Lower leg skin (tissue), 4 donors: ENCODE measurements at regions not wholly inside any gene's neighbourhood (a gene's known extent, or its start where the extent isn't known, plus 50 kb on each side); places are given as distances from the start of the nearest gene placed in this dataset.
"Not testable (repeated sequence)": the region's sequence is repeated elsewhere in the genome, so short reads cannot be mapped to it uniquely, and the experiment has no call there.

ENCODE experiments used
- DNase-seq, 2 donors: peaks; one replicate each; pipeline ENCODE4 v3.0.0-alpha.2; 2019; ENCODE audit warnings: low spot score in 2 of 2
- H3K4me3 ChIP-seq: fragments of 200-600 bp; sonication (generic); 2 replicates; pipeline ENCODE4 v1.5.1; 2017; ENCODE audit warnings: mild to moderate bottlenecking, low read depth; ENCODE audit not compliant: poor library complexity, severe bottlenecking
- POLR2A ChIP-seq, 2 donors: fragments of 450-650 bp; IDR thresholded peaks; one replicate each; pipeline ENCODE4 v1.6.1; 2016 to 2017; ENCODE audit warnings: antibody characterized with exemption in 2 of 2, mild to moderate bottlenecking in 1 of 2, moderate library complexity in 1 of 2
- WGBS, 2 donors: methylation state at CpG; one replicate each; pipeline ENCODE4 v1.1.5; 2018; 5-methylcytosine and 5-hydroxymethylcytosine counted together
- intact Hi-C: fragments of 100-400 bp; cut with DNase I; formaldehyde crosslinking; loops from one replicate; pipeline ENCODE4 v1.15.0; 2023; ENCODE audit warnings: low total_unique reads
- TF ChIP-seq, protein P1 (sequence below), 3 donors: fragments of 450-650 bp; IDR thresholded peaks; one replicate each; pipeline ENCODE4 v1.5.1; 2016; ENCODE audit warnings: antibody characterized with exemption in 3 of 3, mild to moderate bottlenecking in 3 of 3, moderate library complexity in 2 of 3

- DNase-seq, result no peak
- TF ChIP-seq POLR2A (IDR thresholded peaks at IDR 0.05), result no peak
- TF ChIP-seq, protein P1, sequence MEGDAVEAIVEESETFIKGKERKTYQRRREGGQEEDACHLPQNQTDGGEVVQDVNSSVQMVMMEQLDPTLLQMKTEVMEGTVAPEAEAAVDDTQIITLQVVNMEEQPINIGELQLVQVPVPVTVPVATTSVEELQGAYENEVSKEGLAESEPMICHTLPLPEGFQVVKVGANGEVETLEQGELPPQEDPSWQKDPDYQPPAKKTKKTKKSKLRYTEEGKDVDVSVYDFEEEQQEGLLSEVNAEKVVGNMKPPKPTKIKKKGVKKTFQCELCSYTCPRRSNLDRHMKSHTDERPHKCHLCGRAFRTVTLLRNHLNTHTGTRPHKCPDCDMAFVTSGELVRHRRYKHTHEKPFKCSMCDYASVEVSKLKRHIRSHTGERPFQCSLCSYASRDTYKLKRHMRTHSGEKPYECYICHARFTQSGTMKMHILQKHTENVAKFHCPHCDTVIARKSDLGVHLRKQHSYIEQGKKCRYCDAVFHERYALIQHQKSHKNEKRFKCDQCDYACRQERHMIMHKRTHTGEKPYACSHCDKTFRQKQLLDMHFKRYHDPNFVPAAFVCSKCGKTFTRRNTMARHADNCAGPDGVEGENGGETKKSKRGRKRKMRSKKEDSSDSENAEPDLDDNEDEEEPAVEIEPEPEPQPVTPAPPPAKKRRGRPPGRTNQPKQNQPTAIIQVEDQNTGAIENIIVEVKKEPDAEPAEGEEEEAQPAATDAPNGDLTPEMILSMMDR (IDR thresholded peaks at IDR 0.05), result no peak
- no peak overlapping the region for H3K4me3 ChIP-seq
- intact Hi-C loops, result no loop called here
Observed at GRCh38 chr6:141088171-141088570, 1044.6 kb upstream of the GJE1 start.

DNA sequence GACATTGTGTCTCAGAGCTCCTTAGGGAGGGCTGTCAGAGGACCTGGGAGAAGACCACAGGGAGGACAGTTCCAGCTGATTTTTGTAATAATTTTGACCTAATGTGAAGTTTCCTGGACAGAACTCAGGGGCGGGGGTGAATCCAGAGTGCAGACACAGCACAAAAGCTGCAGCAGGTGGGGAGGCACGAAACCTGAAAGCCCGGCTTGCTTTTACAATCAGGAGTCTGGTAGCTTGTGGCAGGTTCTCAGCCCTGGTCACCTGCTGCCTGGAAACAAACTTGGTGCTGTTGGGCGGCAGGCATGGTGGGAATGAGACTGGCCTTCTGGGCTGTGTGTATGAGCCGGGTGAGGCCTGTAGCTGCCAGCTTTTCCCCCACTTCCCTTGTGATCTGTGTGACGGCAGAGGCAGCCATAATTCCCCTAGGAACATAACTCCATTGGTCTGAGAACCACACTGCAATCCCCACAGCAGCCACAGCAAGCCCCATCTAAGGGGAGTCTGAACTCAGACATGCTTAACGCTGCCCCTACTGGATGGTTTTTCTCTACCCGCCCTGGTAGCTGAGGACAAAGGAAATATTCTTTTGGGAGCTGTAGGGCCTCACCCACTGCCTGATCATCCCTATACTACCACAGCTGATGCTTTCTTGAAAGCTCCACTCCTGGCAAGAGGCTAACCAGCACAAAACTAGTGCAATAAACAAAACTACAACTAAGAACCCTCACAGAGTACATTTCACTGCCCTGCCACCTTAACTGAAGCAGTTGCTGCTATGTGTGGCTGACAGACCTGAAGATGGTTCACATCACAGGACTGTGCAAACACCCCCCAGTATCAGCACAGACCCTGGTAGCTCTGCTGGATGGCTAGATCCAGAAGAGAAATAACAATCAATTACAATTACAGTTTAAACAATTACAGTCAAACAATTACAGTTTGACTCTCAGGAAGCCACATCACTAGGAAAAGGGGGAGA is 1055.1 kb upstream of the GJE1 start:
- DNase-seq, result no peak
- 81 to 92% methylated on average over 6 to 8 of the region's 8 CpGs for WGBS, 2 donors
- no peak overlapping the region for H3K4me3 ChIP-seq
- intact Hi-C loops, result loop anchor here (2.0 kb wide), 1 partner anchor 51 kb away; no protein-coding TSS in a partner anchor
- no peak for TF ChIP-seq POLR2A (IDR thresholded peaks at IDR 0.05)
- TF ChIP-seq, protein P1 (IDR thresholded peaks at IDR 0.05), result no peak

- intact Hi-C loops, result no loop called here
- TF ChIP-seq, protein P1 (IDR thresholded peaks at IDR 0.05), result no peak
- no peak for TF ChIP-seq POLR2A (IDR thresholded peaks at IDR 0.05)
- H3K4me3 ChIP-seq, result no peak overlapping the region
- DNase-seq, result no peak
- WGBS, 2 donors, result 94 to 96% methylated on average over 2 of the region's 2 CpGs
Observed at GRCh38 chr6:141057761-141058160, 1075.0 kb upstream of the GJE1 start.

DNA sequence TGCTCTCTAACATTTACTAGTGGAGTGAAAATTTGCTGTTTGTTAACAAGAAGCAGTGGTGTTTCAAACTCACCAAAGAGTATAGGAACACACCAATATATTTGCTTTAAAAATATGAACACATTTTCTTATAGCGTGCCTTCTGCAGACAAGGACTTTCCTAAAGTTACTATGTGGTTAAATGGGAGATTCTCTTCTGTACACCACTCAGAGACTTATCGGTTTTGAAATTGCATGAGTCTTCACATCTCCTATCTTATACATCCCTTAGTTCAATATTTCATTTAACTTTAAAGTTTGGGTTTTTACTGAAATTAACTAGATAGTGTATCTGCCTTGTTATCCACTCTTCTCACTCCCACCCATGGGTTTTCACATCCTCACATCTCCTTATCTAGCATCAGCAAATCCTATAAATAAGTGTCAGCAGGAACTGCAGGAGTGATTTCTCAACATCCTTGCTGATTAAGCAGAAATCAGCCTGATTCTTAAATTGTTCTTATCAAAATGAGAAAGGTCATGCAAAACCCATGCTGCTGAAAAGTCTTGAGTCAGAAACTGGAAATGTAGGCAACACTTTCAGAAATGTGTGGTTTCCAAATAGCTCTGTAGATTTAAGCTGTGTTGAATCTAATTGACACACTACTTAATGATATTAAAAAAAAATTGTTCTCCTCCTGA is 1075.6 kb upstream of the GJE1 start:
- DNase-seq, result no peak
- WGBS, 2 donors, result 76 to 89% methylated on average over 2 of the region's 2 CpGs
- TF ChIP-seq POLR2A (IDR thresholded peaks at IDR 0.05), result no peak
- TF ChIP-seq, protein P1 (IDR thresholded peaks at IDR 0.05), result no peak
- intact Hi-C loops, result no loop called here
- H3K4me3 ChIP-seq, result no peak overlapping the region

DNA sequence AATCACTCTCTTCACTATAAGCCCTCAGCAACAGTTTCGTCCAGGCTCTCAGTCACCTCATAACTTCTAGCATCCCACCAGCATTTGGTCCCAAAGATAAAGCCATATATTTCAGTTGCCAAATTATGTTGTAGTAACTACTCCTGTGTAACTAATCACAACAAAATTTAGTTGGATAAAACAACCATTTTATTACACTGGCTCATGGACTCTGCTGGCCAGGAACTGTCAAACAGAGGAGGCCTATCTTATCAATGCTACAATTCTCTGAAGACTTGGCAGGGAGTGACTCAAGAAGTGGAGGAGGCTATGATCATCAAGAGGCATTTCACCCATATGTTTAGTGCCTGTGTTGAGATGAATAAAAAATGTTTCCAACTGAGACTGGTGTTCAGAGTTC is 1082.3 kb upstream of the GJE1 start:
- H3K4me3 ChIP-seq, result no peak overlapping the region
- intact Hi-C loops, result no loop called here
- 84 to 92% methylated on average over 1 of the region's 1 CpG for whole genome bisulfite sequencing, 2 donors
- no peak for TF ChIP-seq POLR2A (IDR thresholded peaks at IDR 0.05)
- no peak for DNase-seq

GRCh38 chr6:141048451-141048850 is 1084.3 kb upstream of the GJE1 start:
- H3K4me3 ChIP-seq, result no peak overlapping the region
- DNase-seq, result no peak
- intact Hi-C loops, result no loop called here
- WGBS, 2 donors, result 18 to 21% methylated on average over 1 of the region's 1 CpG
- TF ChIP-seq, protein P1 (IDR thresholded peaks at IDR 0.05), result no peak
- TF ChIP-seq POLR2A (IDR thresholded peaks at IDR 0.05), result no peak

GRCh38 chr6:141046496-141046895 is 1086.2 kb upstream of the GJE1 start:
- DNase-seq, intact Hi-C loops, H3K4me3 ChIP-seq: not testable (repeated sequence)
